Stimulated activated memory B cell treated with anti-CD40 and anti-IgM and Interleukin-4, amounts not matched to agents 10 μg/mL and 1 μg/mL and 100 μg/mL, for 72 hours (primary cell): ENCODE measurements at regions not wholly inside any gene's neighbourhood (a gene's known extent, or its start where the extent isn't known, plus 50 kb on each side); places are given as distances from the start of the nearest gene placed in this dataset.

Experiments
- ATAC-seq: fragments of 150-1000 bp; cut with Tn5 transposase; 2 replicates; pipeline ENCODE4 v1.10.0; 2021
- H3K27ac Mint-ChIP-seq: one replicate; pipeline ENCODE4 v1.8.0; 2022; ENCODE audit warnings: mild to moderate bottlenecking, mixed read lengths
- H3K27me3 Mint-ChIP-seq: one replicate; pipeline ENCODE4 v1.8.0; 2022; ENCODE audit warnings: mixed read lengths
- H3K36me3 Mint-ChIP-seq: one replicate; pipeline ENCODE4 v1.8.0; 2022; ENCODE audit warnings: mixed read lengths
- H3K4me1 Mint-ChIP-seq: one replicate; pipeline ENCODE4 v1.8.0; 2022; ENCODE audit warnings: mixed read lengths
- H3K4me3 Mint-ChIP-seq: one replicate; pipeline ENCODE4 v1.8.0; 2022; ENCODE audit warnings: mild to moderate bottlenecking, moderate library complexity, mixed read lengths
- H3K9me3 Mint-ChIP-seq: one replicate; pipeline ENCODE4 v1.8.0; 2022; ENCODE audit warnings: mixed read lengths

GRCh38 chr6:121806116-121806515 lies 370.7 kb downstream of the GJA1 start:
- no peak for ATAC-seq
- H3K9me3 Mint-ChIP-seq: peaks cover 7% of the 10 kb centered on the region
- H3K4me1 Mint-ChIP-seq: no peaks in the 10 kb centered on the region
- no peak overlapping the region for H3K4me3 Mint-ChIP-seq
- no peaks in the 10 kb centered on the region for H3K36me3 Mint-ChIP-seq
- no peak overlapping the region for H3K27ac Mint-ChIP-seq
- no peaks in the 10 kb centered on the region for H3K27me3 Mint-ChIP-seq

- no peaks in the 10 kb centered on the region for H3K4me1 Mint-ChIP-seq
- ATAC-seq: no peak
- H3K27ac Mint-ChIP-seq: no peak overlapping the region
These were observed 373.8 kb downstream of the GJA1 start for GRCh38 chr6:121809211-121809610.

GRCh38 chr6:121810158-121811032 lies 374.9 kb downstream of the GJA1 start:
- Mint-ChIP-seq H3K4me3 (no peak overlapping the region), H3K9me3 (no peaks in the 10 kb centered on the region), H3K27me3 (no peaks in the 10 kb centered on the region), H3K27ac (no peak overlapping the region), H3K36me3 (no peaks in the 10 kb centered on the region), H3K4me1 (no peaks in the 10 kb centered on the region)
- no peak for ATAC-seq

More at GRCh38 chr6:121809211-121809610, 373.8 kb downstream of the GJA1 start:
- Mint-ChIP-seq H3K27me3 (no peaks in the 10 kb centered on the region), H3K4me3 (no peak overlapping the region), H3K36me3 (no peaks in the 10 kb centered on the region), H3K9me3 (no peaks in the 10 kb centered on the region)

GRCh38 chr6:121811106-121811505 lies 375.7 kb downstream of the GJA1 start:
- no peak for ATAC-seq
- Mint-ChIP-seq H3K27me3 (no peaks in the 10 kb centered on the region), H3K27ac (no peak overlapping the region)

GRCh38 chr6:121816361-121816760 lies 380.9 kb downstream of the GJA1 start:
- ATAC-seq: no peak
- H3K9me3 Mint-ChIP-seq: peaks cover 3% of the 10 kb centered on the region
- no peaks in the 10 kb centered on the region for H3K27me3 Mint-ChIP-seq
- H3K36me3 Mint-ChIP-seq: no peaks in the 10 kb centered on the region
- H3K4me3 Mint-ChIP-seq: no peak overlapping the region
- no peak overlapping the region for H3K27ac Mint-ChIP-seq
- H3K4me1 Mint-ChIP-seq: no peaks in the 10 kb centered on the region

More at GRCh38 chr6:121811106-121811505, 375.7 kb downstream of the GJA1 start:
- Mint-ChIP-seq H3K4me1 (no peaks in the 10 kb centered on the region), H3K9me3 (no peaks in the 10 kb centered on the region), H3K36me3 (no peaks in the 10 kb centered on the region), H3K4me3 (no peak overlapping the region)

- Mint-ChIP-seq H3K36me3 (no peaks in the 10 kb centered on the region), H3K4me1 (no peaks in the 10 kb centered on the region), H3K4me3 (no peak overlapping the region), H3K9me3 (peaks cover 7% of the 10 kb centered on the region), H3K27ac (no peak overlapping the region), H3K27me3 (no peaks in the 10 kb centered on the region)
- no peak for ATAC-seq
These were observed 381.6 kb downstream of the GJA1 start for GRCh38 chr6:121816906-121817540.

GRCh38 chr6:121823437-121823851 lies 388.0 kb downstream of the GJA1 start:
- Mint-ChIP-seq H3K27me3 (no peaks in the 10 kb centered on the region), H3K9me3 (peaks cover 11% of the 10 kb centered on the region), H3K27ac (no peak overlapping the region), H3K36me3 (no peaks in the 10 kb centered on the region), H3K4me1 (no peaks in the 10 kb centered on the region), H3K4me3 (no peak overlapping the region)
- ATAC-seq: no peak

- Mint-ChIP-seq H3K4me3 (no peak overlapping the region), H3K36me3 (no peaks in the 10 kb centered on the region), H3K27ac (no peak overlapping the region), H3K27me3 (no peaks in the 10 kb centered on the region), H3K4me1 (no peaks in the 10 kb centered on the region), H3K9me3 (peaks cover 8% of the 10 kb centered on the region)
- ATAC-seq: no peak
These were observed 390.8 kb downstream of the GJA1 start for GRCh38 chr6:121826156-121826810.

GRCh38 chr6:121828146-121828886 lies 392.9 kb downstream of the GJA1 start:
- Mint-ChIP-seq H3K27me3 (no peaks in the 10 kb centered on the region), H3K4me3 (no peak overlapping the region), H3K4me1 (no peaks in the 10 kb centered on the region), H3K9me3 (peaks cover 4% of the 10 kb centered on the region), H3K27ac (no peak overlapping the region), H3K36me3 (no peaks in the 10 kb centered on the region)
- no peak for ATAC-seq

- no peak overlapping the region for H3K27ac Mint-ChIP-seq
- H3K4me1 Mint-ChIP-seq: no peaks in the 10 kb centered on the region
- no peak for ATAC-seq
- no peak overlapping the region for H3K4me3 Mint-ChIP-seq
- H3K9me3 Mint-ChIP-seq: peaks cover 10% of the 10 kb centered on the region
- H3K36me3 Mint-ChIP-seq: no peaks in the 10 kb centered on the region
- H3K27me3 Mint-ChIP-seq: no peaks in the 10 kb centered on the region
These were observed 395.3 kb downstream of the GJA1 start for GRCh38 chr6:121830736-121831135.

- no peaks in the 10 kb centered on the region for H3K36me3 Mint-ChIP-seq
- no peak for ATAC-seq
- no peaks in the 10 kb centered on the region for H3K4me1 Mint-ChIP-seq
- peaks cover 9% of the 10 kb centered on the region for H3K9me3 Mint-ChIP-seq
- H3K27me3 Mint-ChIP-seq: no peaks in the 10 kb centered on the region
- no peak overlapping the region for H3K27ac Mint-ChIP-seq
- H3K4me3 Mint-ChIP-seq: no peak overlapping the region
These were observed 400.2 kb downstream of the GJA1 start for GRCh38 chr6:121835662-121836061.

GRCh38 chr6:121837545-121838229 lies 402.2 kb downstream of the GJA1 start:
- Mint-ChIP-seq H3K4me1 (no peaks in the 10 kb centered on the region), H3K9me3 (peaks cover 9% of the 10 kb centered on the region), H3K4me3 (no peak overlapping the region), H3K36me3 (no peaks in the 10 kb centered on the region), H3K27ac (no peak overlapping the region), H3K27me3 (no peaks in the 10 kb centered on the region)
- ATAC-seq: no peak

- no peak overlapping the region for H3K4me3 Mint-ChIP-seq
- no peak overlapping the region for H3K27ac Mint-ChIP-seq
- H3K36me3 Mint-ChIP-seq: no peaks in the 10 kb centered on the region
- no peaks in the 10 kb centered on the region for H3K4me1 Mint-ChIP-seq
- no peak for ATAC-seq
- no peaks in the 10 kb centered on the region for H3K27me3 Mint-ChIP-seq
- peaks cover 6% of the 10 kb centered on the region for H3K9me3 Mint-ChIP-seq
These were observed 403.4 kb downstream of the GJA1 start for GRCh38 chr6:121838842-121839241.

GRCh38 chr6:121839896-121840295 lies 404.4 kb downstream of the GJA1 start:
- Mint-ChIP-seq H3K4me1 (no peaks in the 10 kb centered on the region), H3K9me3 (peaks cover 5% of the 10 kb centered on the region), H3K4me3 (no peak overlapping the region), H3K27ac (no peak overlapping the region), H3K36me3 (no peaks in the 10 kb centered on the region), H3K27me3 (no peaks in the 10 kb centered on the region)
- ATAC-seq: no peak
